Muscle of leg (tissue), 3 donors: ENCODE measurements at regions not wholly inside any gene's neighbourhood (a gene's known extent, or its start where the extent isn't known, plus 50 kb on each side); places are given as distances from the start of the nearest gene placed in this dataset.
A peak's percentile ranks its signal among the peaks of the same experiment; 100 is the strongest.
"Not testable (repeated sequence)": the region's sequence is repeated elsewhere in the genome, so short reads cannot be mapped to it uniquely, and the experiment has no call there.

Experiments used
- DNase-seq: peaks from one replicate; pipeline ENCODE4 v3.0.0; 2013
- H3K27ac ChIP-seq: one replicate; pipeline ENCODE4 v1.5.1; 2013; ENCODE audit warnings: mild to moderate bottlenecking, low read length, control low read depth
- H3K27me3 ChIP-seq: one replicate; pipeline ENCODE4 v1.6.1; 2013; ENCODE audit warnings: low read length; ENCODE audit not compliant: control insufficient read depth, insufficient read depth
- H3K36me3 ChIP-seq: one replicate; pipeline ENCODE4 v1.6.1; 2013; ENCODE audit warnings: low read length; ENCODE audit not compliant: control insufficient read depth, insufficient read depth
- H3K4me1 ChIP-seq: one replicate; pipeline ENCODE4 v1.6.1; 2013; ENCODE audit warnings: low read length; ENCODE audit not compliant: control insufficient read depth, insufficient read depth
- H3K4me3 ChIP-seq: one replicate; pipeline ENCODE4 v1.5.1; 2013; ENCODE audit warnings: low read length, control low read depth
- H3K9me3 ChIP-seq: replicated peaks from 2 replicates; pipeline ENCODE4 v1.6.1; 2013; ENCODE audit warnings: low read depth, low read length; ENCODE audit not compliant: control insufficient read depth
- WGBS: methylation state at CpG from one replicate; pipeline ENCODE4 v1.1.5; 2013; ENCODE audit warnings: missing lambda C conversion rate; ENCODE audit not compliant: insufficient coverage; 5-methylcytosine and 5-hydroxymethylcytosine counted together

GRCh38 chr15:96858694-96859093 is 528.2 kb downstream of the NR2F2 start:
- H3K4me1 ChIP-seq = peaks cover 8% of the 10 kb centered on the region
- peak; percentile 69 for DNase-seq
- H3K27ac ChIP-seq = no peak overlapping the region
- H3K9me3 ChIP-seq = peaks cover 3% of the 10 kb centered on the region
- H3K4me3 ChIP-seq = no peak overlapping the region
- 23% methylated on average over 8 of the region's 9 CpGs for WGBS
- no peaks in the 10 kb centered on the region for H3K36me3 ChIP-seq
- H3K27me3 ChIP-seq = no peaks in the 10 kb centered on the region

DNA sequence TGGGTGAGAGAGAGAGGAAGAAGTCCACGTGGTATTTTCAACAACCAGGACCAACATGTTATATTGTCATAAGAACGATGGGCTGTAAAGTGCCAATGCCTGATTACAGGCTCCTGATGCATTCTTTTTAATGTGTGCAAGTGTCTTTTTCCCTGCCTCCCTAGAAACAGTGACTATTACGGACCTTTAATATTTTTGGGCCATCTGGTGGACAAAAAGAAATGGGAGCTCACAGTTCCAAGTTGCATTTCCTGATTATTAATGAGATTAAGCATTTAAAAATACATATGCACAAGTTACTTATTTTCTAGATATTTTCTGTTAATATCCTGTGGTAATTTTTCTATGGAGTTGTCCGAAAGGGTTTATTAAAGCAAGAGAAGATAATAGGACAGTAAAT is 530.2 kb downstream of the NR2F2 start:
- 89% methylated on average over 1 of the region's 4 CpGs for WGBS

DNA sequence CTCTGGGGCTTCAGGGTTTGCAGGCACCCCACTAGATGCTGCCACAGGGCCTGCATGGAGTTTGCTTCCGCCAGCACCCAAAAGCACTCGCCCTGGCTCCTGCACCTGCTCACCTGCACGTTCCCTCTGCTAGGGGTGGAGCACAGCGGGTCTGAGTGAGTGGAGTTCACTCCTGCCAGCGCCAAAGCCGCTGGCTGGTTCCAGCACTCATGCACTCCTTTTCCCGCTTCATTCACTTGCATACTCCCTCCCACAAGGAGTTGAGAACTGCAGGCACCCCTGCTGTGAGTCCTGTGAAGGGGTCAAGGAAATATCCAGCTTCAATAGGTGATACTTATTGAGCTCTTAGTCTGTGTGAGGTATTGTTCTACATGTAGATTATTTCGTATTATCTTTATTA is 537.5 kb downstream of the NR2F2 start:
- H3K4me3 ChIP-seq = no peak overlapping the region
- no peaks in the 10 kb centered on the region for H3K36me3 ChIP-seq
- WGBS = 95% methylated on average over 4 of the region's 8 CpGs
- DNase-seq = no peak
- H3K27ac ChIP-seq = no peak overlapping the region
- H3K27me3 ChIP-seq = no peaks in the 10 kb centered on the region
- peaks cover 9% of the 10 kb centered on the region for H3K9me3 ChIP-seq
- no peaks in the 10 kb centered on the region for H3K4me1 ChIP-seq

More for the DNA sequence above, 530.2 kb downstream of the NR2F2 start:
- H3K4me3 ChIP-seq = no peak overlapping the region
- peaks cover 8% of the 10 kb centered on the region for H3K4me1 ChIP-seq
- peaks cover 3% of the 10 kb centered on the region for H3K9me3 ChIP-seq
- no peak overlapping the region for H3K27ac ChIP-seq
- DNase-seq = peak; percentile 29
- no peaks in the 10 kb centered on the region for H3K27me3 ChIP-seq
- H3K36me3 ChIP-seq = no peaks in the 10 kb centered on the region

- no peaks in the 10 kb centered on the region for H3K4me1 ChIP-seq
- DNase-seq = no peak
- H3K4me3 ChIP-seq = no peak overlapping the region
- no CpG with 5 or more reads among the region's 1 CpG for WGBS
- no peak overlapping the region for H3K27ac ChIP-seq
- peaks cover 9% of the 10 kb centered on the region for H3K9me3 ChIP-seq
- H3K36me3 ChIP-seq = no peaks in the 10 kb centered on the region
- H3K27me3 ChIP-seq = no peaks in the 10 kb centered on the region
These were observed 538.6 kb downstream of the NR2F2 start for GRCh38 chr15:96869122-96869521.

DNA sequence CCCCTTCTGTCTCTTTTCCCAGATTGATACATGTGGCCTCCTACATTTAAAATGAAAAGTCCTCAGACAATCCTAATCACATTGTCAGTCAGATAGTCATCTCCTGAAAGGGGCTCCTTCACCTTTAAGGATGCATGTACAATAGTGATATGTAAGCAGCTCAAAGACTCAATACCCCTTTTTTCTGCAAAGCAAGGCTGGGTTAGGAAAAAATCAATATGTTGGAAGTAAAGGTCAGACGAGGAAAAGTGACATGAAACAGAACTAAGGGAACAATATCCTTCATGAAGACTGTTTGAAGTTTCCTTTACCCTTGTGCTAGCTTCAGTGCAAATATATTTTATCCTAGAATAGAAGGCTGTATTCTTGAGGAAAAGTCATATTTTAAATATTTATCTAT is 539.3 kb downstream of the NR2F2 start:
- H3K9me3 ChIP-seq = peaks cover 9% of the 10 kb centered on the region
- no peak for DNase-seq
- no peak overlapping the region for H3K4me3 ChIP-seq
- no CpG with 5 or more reads among the region's 1 CpG for WGBS
- no peak overlapping the region for H3K27ac ChIP-seq
- H3K4me1 ChIP-seq = no peaks in the 10 kb centered on the region
- no peaks in the 10 kb centered on the region for H3K27me3 ChIP-seq
- H3K36me3 ChIP-seq = no peaks in the 10 kb centered on the region

GRCh38 chr15:96870580-96870979 is 540.1 kb downstream of the NR2F2 start:
- peaks cover 9% of the 10 kb centered on the region for H3K9me3 ChIP-seq
- H3K4me1 ChIP-seq = no peaks in the 10 kb centered on the region
- H3K4me3 ChIP-seq = no peak overlapping the region
- WGBS = 65% methylated on average over 2 of the region's 8 CpGs
- DNase-seq = no peak
- H3K27me3 ChIP-seq = no peaks in the 10 kb centered on the region
- H3K27ac ChIP-seq = no peak overlapping the region
- no peaks in the 10 kb centered on the region for H3K36me3 ChIP-seq

- not testable (repeated sequence) for H3K4me3 ChIP-seq, H3K27me3 ChIP-seq, H3K9me3 ChIP-seq, H3K4me1 ChIP-seq, H3K36me3 ChIP-seq, DNase-seq, H3K27ac ChIP-seq
- WGBS = 93% methylated on average over 3 of the region's 6 CpGs
These were observed 546.9 kb downstream of the NR2F2 start for GRCh38 chr15:96877442-96877841.

DNA sequence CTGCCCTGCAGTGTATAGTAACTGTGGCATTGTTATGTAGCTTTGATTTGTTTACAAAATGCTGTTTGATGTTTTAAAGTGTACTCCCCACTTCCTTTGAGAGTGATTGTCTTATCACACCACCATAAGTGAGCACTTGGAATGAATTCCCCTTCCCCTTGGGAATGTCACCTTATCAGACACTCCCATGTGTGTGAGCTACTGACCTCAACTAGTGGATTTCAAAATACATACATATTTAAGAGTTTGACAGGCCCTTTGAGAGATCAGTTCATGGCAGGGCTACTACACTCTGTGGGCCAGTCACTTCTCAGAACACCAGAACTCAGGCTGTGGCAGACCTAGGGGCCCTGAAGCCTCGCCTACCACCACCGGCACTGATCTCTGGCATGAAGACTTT is 547.6 kb downstream of the NR2F2 start:
- Histone ChIP-seq H3K4me1 (no peaks in the 10 kb centered on the region), H3K27me3 (no peaks in the 10 kb centered on the region), H3K4me3 (no peak overlapping the region), H3K27ac (no peak overlapping the region), H3K9me3 (no peaks in the 10 kb centered on the region), H3K36me3 (no peaks in the 10 kb centered on the region)
- whole genome bisulfite sequencing = 83% methylated on average over 1 of the region's 2 CpGs
- no peak for DNase-seq

DNA sequence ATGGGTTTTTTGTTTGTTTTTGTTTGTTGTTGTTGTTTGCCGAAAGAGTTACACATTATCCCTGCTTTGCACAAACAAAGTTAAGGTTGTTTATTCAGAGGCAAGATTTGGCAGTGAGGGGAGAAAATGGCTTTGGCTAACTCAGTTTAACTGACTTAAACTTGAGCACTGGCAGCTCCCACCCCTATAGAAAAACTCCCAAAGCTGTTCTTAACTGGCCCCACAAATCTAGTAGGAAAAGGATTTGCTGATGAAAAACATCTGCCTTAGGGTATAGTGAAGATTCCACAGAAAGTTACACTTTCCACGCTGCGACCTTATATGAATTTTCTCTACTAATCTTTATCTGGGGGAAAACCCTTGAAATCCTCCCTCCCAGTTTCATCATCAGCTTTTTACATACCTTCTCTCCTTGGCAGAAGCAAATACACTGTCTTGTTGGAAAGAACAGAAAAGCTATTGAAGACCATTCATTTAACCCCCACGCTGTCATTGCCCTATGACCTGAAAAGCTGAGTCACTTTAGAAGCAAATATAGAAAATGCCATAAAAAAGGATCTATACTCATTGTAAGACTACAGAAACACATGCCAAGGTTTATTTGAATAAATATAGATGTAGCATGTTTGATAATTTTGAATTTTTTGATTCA is 551.7 kb downstream of the NR2F2 start:
- H3K4me3 ChIP-seq = no peak overlapping the region
- no CpG with 5 or more reads among the region's 4 CpGs for WGBS
- no peak overlapping the region for H3K27ac ChIP-seq
- no peaks in the 10 kb centered on the region for H3K4me1 ChIP-seq
- H3K9me3 ChIP-seq = no peaks in the 10 kb centered on the region
- H3K27me3 ChIP-seq = no peaks in the 10 kb centered on the region
- DNase-seq = peak; percentile 16
- no peaks in the 10 kb centered on the region for H3K36me3 ChIP-seq

- no peaks in the 10 kb centered on the region for H3K36me3 ChIP-seq
- H3K27me3 ChIP-seq = no peaks in the 10 kb centered on the region
- WGBS = no CpG with 5 or more reads among the region's 1 CpG
- H3K4me3 ChIP-seq = no peak overlapping the region
- no peak overlapping the region for H3K27ac ChIP-seq
- H3K4me1 ChIP-seq = peaks cover 3% of the 10 kb centered on the region
- DNase-seq = no peak
- no peaks in the 10 kb centered on the region for H3K9me3 ChIP-seq
These were observed 557.2 kb downstream of the NR2F2 start for GRCh38 chr15:96887730-96888129.

- no peak for DNase-seq
- Histone ChIP-seq H3K9me3 (no peaks in the 10 kb centered on the region), H3K27ac (no peak overlapping the region), H3K36me3 (no peaks in the 10 kb centered on the region), H3K27me3 (no peaks in the 10 kb centered on the region), H3K4me1 (peaks cover 3% of the 10 kb centered on the region), H3K4me3 (no peak overlapping the region)
- no CpG with 5 or more reads among the region's 1 CpG for WGBS
These were observed 558.3 kb downstream of the NR2F2 start for GRCh38 chr15:96888764-96889163.
